B cell (primary cell): ENCODE measurements at regions not wholly inside any gene's neighbourhood (a gene's known extent, or its start where the extent isn't known, plus 50 kb on each side); places are given as distances from the start of the nearest gene placed in this dataset.

Source experiments
- EZH2 ChIP-seq: IDR thresholded peaks from 2 replicates; pipeline ENCODE4 v1.6.1; 2012; ENCODE audit warnings: borderline replicate concordance, low read depth, mild to moderate bottlenecking, moderate library complexity, low read length; ENCODE audit not compliant: insufficient read depth, poor library complexity, severe bottlenecking
- TF ChIP-seq, protein P1 (sequence below): fragments of 200-600 bp; IDR thresholded peaks from one replicate; pipeline ENCODE4 v1.8.0; 2022; ENCODE audit warnings: antibody characterized with exemption, mild to moderate bottlenecking

DNA sequence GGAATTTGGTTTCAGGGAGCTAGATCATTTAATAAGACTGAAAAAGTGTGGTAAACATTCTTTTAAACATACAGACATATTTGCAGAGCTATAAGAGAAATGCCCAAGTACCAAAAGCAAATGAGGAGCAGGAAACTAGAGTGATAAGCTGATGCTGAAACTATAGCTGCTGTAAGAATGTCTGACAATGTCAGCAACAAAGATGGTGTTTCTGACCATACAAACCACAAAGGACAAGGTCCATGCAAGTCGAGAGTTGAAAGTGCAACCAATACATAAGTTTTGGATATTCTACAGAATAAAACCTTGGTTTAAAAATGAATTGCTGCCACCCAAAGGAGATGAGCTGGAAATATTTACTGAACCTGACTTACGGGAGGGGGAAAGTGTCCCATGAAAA, 610.2 kb downstream of the TBL1XR1 start:
- TF ChIP-seq, protein P1, sequence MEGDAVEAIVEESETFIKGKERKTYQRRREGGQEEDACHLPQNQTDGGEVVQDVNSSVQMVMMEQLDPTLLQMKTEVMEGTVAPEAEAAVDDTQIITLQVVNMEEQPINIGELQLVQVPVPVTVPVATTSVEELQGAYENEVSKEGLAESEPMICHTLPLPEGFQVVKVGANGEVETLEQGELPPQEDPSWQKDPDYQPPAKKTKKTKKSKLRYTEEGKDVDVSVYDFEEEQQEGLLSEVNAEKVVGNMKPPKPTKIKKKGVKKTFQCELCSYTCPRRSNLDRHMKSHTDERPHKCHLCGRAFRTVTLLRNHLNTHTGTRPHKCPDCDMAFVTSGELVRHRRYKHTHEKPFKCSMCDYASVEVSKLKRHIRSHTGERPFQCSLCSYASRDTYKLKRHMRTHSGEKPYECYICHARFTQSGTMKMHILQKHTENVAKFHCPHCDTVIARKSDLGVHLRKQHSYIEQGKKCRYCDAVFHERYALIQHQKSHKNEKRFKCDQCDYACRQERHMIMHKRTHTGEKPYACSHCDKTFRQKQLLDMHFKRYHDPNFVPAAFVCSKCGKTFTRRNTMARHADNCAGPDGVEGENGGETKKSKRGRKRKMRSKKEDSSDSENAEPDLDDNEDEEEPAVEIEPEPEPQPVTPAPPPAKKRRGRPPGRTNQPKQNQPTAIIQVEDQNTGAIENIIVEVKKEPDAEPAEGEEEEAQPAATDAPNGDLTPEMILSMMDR: no peak
- TF ChIP-seq EZH2: no peak
